ENCODE measurements at regions not wholly inside any gene's neighbourhood (a gene's known extent, or its start where the extent isn't known, plus 50 kb on each side); places are given as distances from the start of the nearest gene placed in this dataset.

DNA sequence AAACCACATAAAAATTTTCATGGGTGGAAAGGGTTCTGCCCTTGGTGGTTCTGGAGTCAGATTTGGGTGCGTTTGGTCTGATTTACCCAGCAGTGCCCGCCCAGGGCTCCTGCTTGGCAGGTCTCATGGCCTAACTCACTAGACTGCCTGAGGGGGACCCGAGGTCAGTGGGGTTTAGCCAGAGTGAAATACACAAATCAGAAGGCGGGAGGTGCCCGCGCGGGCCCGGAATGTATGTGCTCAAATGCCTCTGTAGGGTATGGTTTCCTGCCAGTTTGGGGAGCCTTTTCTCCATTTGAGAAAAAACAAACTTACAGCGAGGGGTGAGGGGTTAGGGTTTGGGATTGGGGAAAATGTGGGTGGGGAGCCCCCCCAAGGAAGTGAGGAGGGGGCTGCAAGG is 70.9 kb upstream of the POLG start:
- Mint-ChIP-seq H3K9me3 (ENCODE audit: unreplicated experiment) (no peaks in the 10 kb centered on the region), H3K4me1 (ENCODE audit: low read depth, unreplicated experiment) (no peaks in the 10 kb centered on the region), H3K27me3 (ENCODE audit: insufficient read depth, unreplicated experiment) (peaks cover 12% of the 10 kb centered on the region), H3K4me3 (ENCODE audit: unreplicated experiment) (no peak overlapping the region), H3K27ac (ENCODE audit: unreplicated experiment) (no peak overlapping the region), H3K36me3 (ENCODE audit: insufficient read depth, unreplicated experiment) (no peaks in the 10 kb centered on the region)
- H3K27me3 ChIP-seq (replicated peaks; ENCODE audit: control insufficient read depth, insufficient read depth, low read length), result no peaks in the 10 kb centered on the region; the same call in 1 of the 2 replicates
- TF ChIP-seq, protein P1, sequence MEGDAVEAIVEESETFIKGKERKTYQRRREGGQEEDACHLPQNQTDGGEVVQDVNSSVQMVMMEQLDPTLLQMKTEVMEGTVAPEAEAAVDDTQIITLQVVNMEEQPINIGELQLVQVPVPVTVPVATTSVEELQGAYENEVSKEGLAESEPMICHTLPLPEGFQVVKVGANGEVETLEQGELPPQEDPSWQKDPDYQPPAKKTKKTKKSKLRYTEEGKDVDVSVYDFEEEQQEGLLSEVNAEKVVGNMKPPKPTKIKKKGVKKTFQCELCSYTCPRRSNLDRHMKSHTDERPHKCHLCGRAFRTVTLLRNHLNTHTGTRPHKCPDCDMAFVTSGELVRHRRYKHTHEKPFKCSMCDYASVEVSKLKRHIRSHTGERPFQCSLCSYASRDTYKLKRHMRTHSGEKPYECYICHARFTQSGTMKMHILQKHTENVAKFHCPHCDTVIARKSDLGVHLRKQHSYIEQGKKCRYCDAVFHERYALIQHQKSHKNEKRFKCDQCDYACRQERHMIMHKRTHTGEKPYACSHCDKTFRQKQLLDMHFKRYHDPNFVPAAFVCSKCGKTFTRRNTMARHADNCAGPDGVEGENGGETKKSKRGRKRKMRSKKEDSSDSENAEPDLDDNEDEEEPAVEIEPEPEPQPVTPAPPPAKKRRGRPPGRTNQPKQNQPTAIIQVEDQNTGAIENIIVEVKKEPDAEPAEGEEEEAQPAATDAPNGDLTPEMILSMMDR (IDR thresholded peaks at IDR 0.05; ENCODE audit: insufficient read depth in 1 of 2, low read depth in 1 of 2, low read length in 1 of 2, severe bottlenecking in 1 of 2, unreplicated experiment in 1 of 2), result no peak
- DNase-seq, result no peak
- no TSS peak for BruUV-seq (replicated peaks)
- intact Hi-C loops (cut with micrococcal nuclease; ENCODE audit: unreplicated experiment), result no loop called here
- no peaks in the 10 kb centered on the region for H3K4me1 ChIP-seq
- no peaks in the 10 kb centered on the region for H3K36me3 ChIP-seq (ENCODE audit: control insufficient read depth, insufficient read depth, low read length)
- CTCF ChIA-PET, result no interaction called here
- H3K9me3 ChIP-seq, result no peaks in the 10 kb centered on the region
- no peak overlapping the region for H3K4me3 ChIP-seq (ENCODE audit: low read depth, low read length)
- POLR2A ChIA-PET, result no interaction called here

DNA sequence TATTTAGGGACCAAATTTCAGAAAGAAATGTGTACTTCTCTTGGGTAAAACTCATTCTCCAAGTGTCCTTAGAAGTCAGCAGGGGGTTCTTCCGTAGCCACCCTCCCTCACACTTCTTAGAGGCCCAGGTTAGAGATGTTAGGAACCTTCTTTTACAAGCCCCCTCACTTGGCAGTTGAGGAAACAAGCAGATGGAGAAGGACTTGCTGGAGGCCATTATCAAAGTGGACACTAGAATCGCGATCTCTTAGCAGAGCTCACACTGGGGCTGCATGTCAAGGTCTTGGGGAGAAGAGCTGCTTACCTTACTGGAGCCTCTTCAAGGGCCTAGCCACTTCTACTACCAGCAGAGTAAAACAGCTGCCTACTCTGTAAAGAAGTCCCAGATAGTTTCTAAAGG is 69.4 kb upstream of the POLG start:
- Mint-ChIP-seq H3K9me3 (ENCODE audit: unreplicated experiment) (no peaks in the 10 kb centered on the region), H3K27me3 (ENCODE audit: insufficient read depth, unreplicated experiment) (peaks cover 13% of the 10 kb centered on the region), H3K4me1 (ENCODE audit: low read depth, unreplicated experiment) (no peaks in the 10 kb centered on the region), H3K27ac (ENCODE audit: unreplicated experiment) (no peak overlapping the region), H3K4me3 (ENCODE audit: unreplicated experiment) (no peak overlapping the region), H3K36me3 (ENCODE audit: insufficient read depth, unreplicated experiment) (no peaks in the 10 kb centered on the region)
- Histone ChIP-seq H3K4me1 (no peaks in the 10 kb centered on the region), H3K9me3 (no peaks in the 10 kb centered on the region), H3K36me3 (ENCODE audit: control insufficient read depth, insufficient read depth, low read length) (no peaks in the 10 kb centered on the region), H3K27me3 (replicated peaks; ENCODE audit: control insufficient read depth, insufficient read depth, low read length) (no peaks in the 10 kb centered on the region; the same call in none of the 2 replicates), H3K4me3 (ENCODE audit: low read depth, low read length) (no peak overlapping the region)
- POLR2A ChIA-PET, result no interaction called here
- CTCF ChIA-PET, result interaction anchor here (1.1 kb wide), 1 partner anchor 13 kb away, joined by 3 read pairs; no protein-coding TSS in a partner anchor
- BruUV-seq (replicated peaks), result no TSS peak
- DNase-seq, result no peak
- intact Hi-C loops (cut with micrococcal nuclease; ENCODE audit: unreplicated experiment), result no loop called here
- TF ChIP-seq, protein P1 (IDR thresholded peaks at IDR 0.05; ENCODE audit: insufficient read depth in 1 of 2, low read depth in 1 of 2, low read length in 1 of 2, severe bottlenecking in 1 of 2, unreplicated experiment in 1 of 2), result no peak

DNA sequence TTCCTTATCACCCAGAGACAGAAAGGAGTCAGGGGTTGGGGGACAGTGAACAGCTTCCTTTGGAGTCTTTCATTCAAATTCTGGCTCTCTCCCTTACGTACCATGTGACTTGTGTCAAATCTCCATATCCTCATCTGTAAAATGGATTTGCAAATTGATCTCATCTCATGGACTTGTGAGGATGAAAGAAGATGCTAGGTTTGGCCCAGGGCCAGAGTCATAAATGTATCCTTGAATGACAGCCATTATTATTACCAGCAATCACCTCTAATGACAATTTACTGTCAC is 67.8 kb upstream of the POLG start:
- Mint-ChIP-seq H3K9me3 (ENCODE audit: unreplicated experiment) (no peaks in the 10 kb centered on the region), H3K4me1 (ENCODE audit: low read depth, unreplicated experiment) (no peaks in the 10 kb centered on the region), H3K4me3 (ENCODE audit: unreplicated experiment) (no peak overlapping the region), H3K27me3 (ENCODE audit: insufficient read depth, unreplicated experiment) (peaks cover 8% of the 10 kb centered on the region), H3K36me3 (ENCODE audit: insufficient read depth, unreplicated experiment) (no peaks in the 10 kb centered on the region), H3K27ac (ENCODE audit: unreplicated experiment) (no peak overlapping the region)
- TF ChIP-seq, protein P1 (IDR thresholded peaks at IDR 0.05; ENCODE audit: insufficient read depth in 1 of 2, low read depth in 1 of 2, low read length in 1 of 2, severe bottlenecking in 1 of 2, unreplicated experiment in 1 of 2), result no peak
- H3K27me3 ChIP-seq (replicated peaks; ENCODE audit: control insufficient read depth, insufficient read depth, low read length), result no peaks in the 10 kb centered on the region; the same call in none of the 2 replicates
- DNase-seq, result no peak
- H3K4me3 ChIP-seq (ENCODE audit: low read depth, low read length), result no peak overlapping the region
- H3K4me1 ChIP-seq, result no peaks in the 10 kb centered on the region
- intact Hi-C loops (cut with micrococcal nuclease; ENCODE audit: unreplicated experiment), result no loop called here
- CTCF ChIA-PET, result no interaction called here
- H3K36me3 ChIP-seq (ENCODE audit: control insufficient read depth, insufficient read depth, low read length), result no peaks in the 10 kb centered on the region
- POLR2A ChIA-PET, result no interaction called here
- H3K9me3 ChIP-seq, result no peaks in the 10 kb centered on the region
- BruUV-seq (replicated peaks), result no TSS peak
